NB4 (cell line): ENCODE measurements at regions not wholly inside any gene's neighbourhood (a gene's known extent, or its start where the extent isn't known, plus 50 kb on each side); places are given as distances from the start of the nearest gene placed in this dataset.

Experiments
- DNase-seq: peaks from one replicate; pipeline ENCODE4 v3.0.0; 2010; ENCODE audit warnings: low read depth
- H3K4me3 ChIP-seq: one replicate; pipeline ENCODE4 v1.5.1; 2011; ENCODE audit warnings: mild to moderate bottlenecking, low read depth, low read length, moderate library complexity
- MYC ChIP-seq: IDR thresholded peaks from 2 replicates; pipeline ENCODE4 v1.6.1; 2011; ENCODE audit warnings: low read depth, low read length
- POLR2A ChIP-seq: IDR thresholded peaks from 2 replicates; pipeline ENCODE4 v1.6.1; 2011; ENCODE audit warnings: mild to moderate bottlenecking; ENCODE audit not compliant: insufficient read length; ENCODE audit errors: extremely low read depth
- TF ChIP-seq, protein P1 (sequence below): IDR thresholded peaks from one replicate; pipeline ENCODE4 v1.5.1; 2012; ENCODE audit warnings: low read depth, low read length
- TF ChIP-seq, protein P2 (sequence below): IDR thresholded peaks from 2 replicates; pipeline ENCODE4 v1.6.1; 2011; ENCODE audit warnings: low read depth, low read length

DNA sequence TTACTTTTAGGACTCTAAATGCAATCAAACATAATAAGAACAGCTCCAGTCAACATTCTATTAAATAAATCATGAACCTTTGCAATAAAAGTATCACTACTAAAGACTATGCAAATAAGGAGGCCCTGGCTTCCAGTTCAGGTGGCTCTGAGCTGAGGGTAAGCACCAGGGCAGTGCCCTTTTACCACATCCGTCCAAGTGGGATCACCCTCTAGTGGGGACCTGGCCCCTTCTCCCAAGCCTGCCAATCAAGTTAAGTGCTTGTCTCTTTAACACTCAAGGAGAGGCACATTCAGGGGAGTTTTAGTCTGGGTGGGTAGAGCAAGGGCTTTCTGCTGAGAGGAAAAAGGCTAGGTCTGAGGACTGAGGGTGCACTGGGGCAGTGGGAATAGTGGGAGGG is 161.4 kb downstream of the TMEM200A start:
- TF ChIP-seq, protein P1, sequence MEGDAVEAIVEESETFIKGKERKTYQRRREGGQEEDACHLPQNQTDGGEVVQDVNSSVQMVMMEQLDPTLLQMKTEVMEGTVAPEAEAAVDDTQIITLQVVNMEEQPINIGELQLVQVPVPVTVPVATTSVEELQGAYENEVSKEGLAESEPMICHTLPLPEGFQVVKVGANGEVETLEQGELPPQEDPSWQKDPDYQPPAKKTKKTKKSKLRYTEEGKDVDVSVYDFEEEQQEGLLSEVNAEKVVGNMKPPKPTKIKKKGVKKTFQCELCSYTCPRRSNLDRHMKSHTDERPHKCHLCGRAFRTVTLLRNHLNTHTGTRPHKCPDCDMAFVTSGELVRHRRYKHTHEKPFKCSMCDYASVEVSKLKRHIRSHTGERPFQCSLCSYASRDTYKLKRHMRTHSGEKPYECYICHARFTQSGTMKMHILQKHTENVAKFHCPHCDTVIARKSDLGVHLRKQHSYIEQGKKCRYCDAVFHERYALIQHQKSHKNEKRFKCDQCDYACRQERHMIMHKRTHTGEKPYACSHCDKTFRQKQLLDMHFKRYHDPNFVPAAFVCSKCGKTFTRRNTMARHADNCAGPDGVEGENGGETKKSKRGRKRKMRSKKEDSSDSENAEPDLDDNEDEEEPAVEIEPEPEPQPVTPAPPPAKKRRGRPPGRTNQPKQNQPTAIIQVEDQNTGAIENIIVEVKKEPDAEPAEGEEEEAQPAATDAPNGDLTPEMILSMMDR, result no peak
- TF ChIP-seq, protein P2, sequence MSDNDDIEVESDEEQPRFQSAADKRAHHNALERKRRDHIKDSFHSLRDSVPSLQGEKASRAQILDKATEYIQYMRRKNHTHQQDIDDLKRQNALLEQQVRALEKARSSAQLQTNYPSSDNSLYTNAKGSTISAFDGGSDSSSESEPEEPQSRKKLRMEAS, result no peak
- DNase-seq, result no peak
- H3K4me3 ChIP-seq, result no peak overlapping the region

DNA sequence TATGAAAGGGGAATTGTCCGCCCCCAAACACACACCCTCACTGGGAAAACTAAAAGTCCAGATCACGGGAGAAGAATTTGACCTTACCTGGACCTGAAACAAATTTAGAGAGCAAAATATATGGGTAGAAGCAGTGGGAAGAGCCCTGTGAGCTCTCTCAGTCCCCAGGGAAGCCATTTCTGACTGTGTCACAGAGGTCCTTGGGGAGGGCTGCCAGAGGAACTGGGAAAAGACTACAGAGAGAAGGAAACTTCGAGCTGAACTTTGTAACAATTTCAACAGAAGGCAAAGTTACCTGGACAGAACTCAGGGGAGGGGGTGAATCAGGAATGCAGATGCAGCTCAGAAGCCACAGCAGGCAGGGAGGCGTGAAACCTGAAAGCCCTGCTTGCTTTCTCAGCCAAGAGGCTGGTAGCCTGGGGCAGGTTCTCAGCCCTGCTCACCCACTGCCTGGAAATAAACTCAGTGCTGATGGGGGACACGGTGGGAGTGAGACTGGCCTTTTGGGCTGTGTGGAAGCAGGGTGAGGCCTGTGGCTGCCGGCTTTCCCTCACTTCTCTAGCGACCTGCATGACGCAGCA is 163.8 kb downstream of the TMEM200A start:
- DNase-seq, result no peak
- no peak for TF ChIP-seq MYC
- TF ChIP-seq POLR2A, result no peak
- TF ChIP-seq, protein P2, result no peak
- TF ChIP-seq, protein P1, result no peak

DNA sequence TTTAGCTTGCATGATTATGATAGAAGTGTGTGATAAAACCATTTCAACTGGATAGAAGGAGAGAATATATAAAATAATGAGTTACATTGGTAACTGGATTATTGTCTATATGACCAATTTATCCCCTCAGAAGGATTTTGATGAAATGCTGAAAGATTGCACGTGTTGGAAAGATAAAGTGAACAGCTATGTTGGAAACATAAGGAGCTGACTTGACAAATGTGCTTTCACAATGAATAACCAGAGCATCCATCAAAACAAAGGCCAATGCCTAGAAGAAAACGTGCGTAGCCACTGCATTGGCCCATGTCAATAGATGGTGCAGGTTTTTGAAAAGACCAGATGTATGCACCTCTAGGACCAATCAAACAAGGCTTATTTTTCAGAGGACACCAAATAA is 168.8 kb downstream of the TMEM200A start:
- DNase-seq, result no peak
- TF ChIP-seq POLR2A (no peak), MYC (no peak)
- TF ChIP-seq, protein P1, result no peak
- TF ChIP-seq, protein P2, result no peak

More for the DNA sequence above, 163.8 kb downstream of the TMEM200A start:
- H3K4me3 ChIP-seq, result no peak overlapping the region

DNA sequence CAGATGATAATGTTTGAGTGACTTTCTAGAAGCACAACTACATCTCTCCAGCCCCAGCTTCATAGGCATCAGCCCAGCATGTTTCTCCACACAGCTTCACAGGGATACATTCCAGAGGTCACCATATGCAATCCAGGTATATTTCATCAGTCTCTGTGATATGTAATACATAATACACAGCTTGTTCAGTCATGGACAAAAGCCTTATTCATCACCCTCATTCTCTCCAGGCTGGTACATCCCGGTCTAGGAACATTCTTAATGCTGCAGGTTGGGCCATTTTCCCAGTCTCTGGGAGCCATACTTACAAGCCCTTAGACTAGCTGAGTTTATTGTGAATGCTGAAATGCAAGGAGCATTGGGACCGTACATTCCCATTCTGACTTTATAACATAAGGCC is 169.4 kb downstream of the TMEM200A start:
- TF ChIP-seq, protein P1, result no peak
- no peak for TF ChIP-seq POLR2A
- TF ChIP-seq, protein P2, result no peak
- TF ChIP-seq MYC, result no peak
- DNase-seq, result no peak
- H3K4me3 ChIP-seq, result no peak overlapping the region

More for the DNA sequence above, 168.8 kb downstream of the TMEM200A start:
- H3K4me3 ChIP-seq, result no peak overlapping the region

DNA sequence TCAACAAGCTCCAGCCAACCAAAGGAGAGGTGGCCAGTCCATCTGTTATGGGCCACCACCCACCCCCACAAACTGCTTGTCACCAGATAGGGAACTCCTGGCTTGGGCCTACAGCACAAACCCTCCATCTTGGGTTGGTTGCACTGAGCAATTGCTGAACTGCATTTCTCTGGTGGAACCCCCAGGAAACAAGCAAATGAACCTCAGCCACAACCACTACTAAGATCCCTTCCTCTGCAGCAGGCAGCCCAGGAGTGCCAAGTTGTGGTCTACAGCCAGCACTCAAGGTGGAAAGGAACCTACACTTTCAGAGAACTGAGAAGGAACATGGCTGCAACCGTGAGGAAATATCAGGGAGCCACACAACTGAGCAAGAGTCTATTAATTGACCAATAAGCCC is 171.6 kb downstream of the TMEM200A start:
- TF ChIP-seq, protein P1, result no peak
- H3K4me3 ChIP-seq, result no peak overlapping the region
- DNase-seq, result no peak

DNA sequence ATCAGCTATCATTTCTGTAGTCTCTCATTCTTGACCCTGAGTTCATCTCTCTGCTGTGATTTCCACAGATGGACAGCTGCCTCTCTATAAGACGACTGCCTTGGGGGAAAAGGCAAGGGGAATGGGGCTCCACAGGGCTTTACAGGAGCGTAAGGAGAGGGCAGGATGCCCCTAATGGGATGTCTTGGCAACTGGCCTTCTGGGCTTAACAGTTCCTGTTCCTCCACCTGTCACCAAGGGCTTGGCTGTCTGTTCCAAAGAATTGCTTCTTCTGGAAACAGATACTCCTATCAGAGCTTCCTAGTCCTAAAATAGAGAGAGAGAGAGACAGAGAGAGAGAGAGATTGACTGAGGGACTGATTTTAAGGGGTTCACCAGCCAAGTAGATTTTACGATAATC is 181.9 kb downstream of the TMEM200A start:
- TF ChIP-seq, protein P2, result no peak
- TF ChIP-seq, protein P1, result no peak
- TF ChIP-seq POLR2A, result no peak
- TF ChIP-seq MYC, result no peak
- DNase-seq, result no peak

More for the DNA sequence above, 181.9 kb downstream of the TMEM200A start:
- no peak overlapping the region for H3K4me3 ChIP-seq
